ENCODE measurements at regions not wholly inside any gene's neighbourhood (a gene's known extent, or its start where the extent isn't known, plus 50 kb on each side); places are given as distances from the start of the nearest gene placed in this dataset.

- DNase-seq (ENCODE audit: extremely low read depth, low read depth) = no peak
- TF ChIP-seq CTCF (IDR thresholded peaks at IDR 0.05; ENCODE audit: low read depth, low read length, missing control alignments) = no peak
- H3K4me3 ChIP-seq (replicated peaks; ENCODE audit: low read depth, low read length) = no peak overlapping the region
Measured at GRCh38 chr21:35134309-35134708, 85.2 kb upstream of the RUNX1 start.

GRCh38 chr21:35128536-35128935, 79.4 kb upstream of the RUNX1 start:
- no peak for DNase-seq (ENCODE audit: extremely low read depth, low read depth)
- no peak for TF ChIP-seq CTCF (IDR thresholded peaks at IDR 0.05; ENCODE audit: low read depth, low read length, missing control alignments)
- no peak overlapping the region for H3K4me3 ChIP-seq (replicated peaks; ENCODE audit: low read depth, low read length)

GRCh38 chr21:35127851-35128250, 78.7 kb upstream of the RUNX1 start:
- TF ChIP-seq CTCF (IDR thresholded peaks at IDR 0.05; ENCODE audit: low read depth, low read length, missing control alignments) = no peak
- H3K4me3 ChIP-seq (replicated peaks; ENCODE audit: low read depth, low read length) = no peak overlapping the region
- no peak for DNase-seq (ENCODE audit: extremely low read depth, low read depth)

- H3K4me3 ChIP-seq (replicated peaks; ENCODE audit: low read depth, low read length) = no peak overlapping the region
- no peak for DNase-seq (ENCODE audit: extremely low read depth, low read depth)
- TF ChIP-seq CTCF (IDR thresholded peaks at IDR 0.05; ENCODE audit: low read depth, low read length, missing control alignments) = no peak
Measured at GRCh38 chr21:35127026-35127425, 77.9 kb upstream of the RUNX1 start.

- TF ChIP-seq CTCF (IDR thresholded peaks at IDR 0.05; ENCODE audit: low read depth, low read length, missing control alignments) = no peak
- no peak for DNase-seq (ENCODE audit: extremely low read depth, low read depth)
- no peak overlapping the region for H3K4me3 ChIP-seq (replicated peaks; ENCODE audit: low read depth, low read length)
Measured at GRCh38 chr21:35120631-35121180, 71.6 kb upstream of the RUNX1 start.

GRCh38 chr21:35119501-35120047, 70.5 kb upstream of the RUNX1 start:
- no peak for TF ChIP-seq CTCF (IDR thresholded peaks at IDR 0.05; ENCODE audit: low read depth, low read length, missing control alignments)
- H3K4me3 ChIP-seq (replicated peaks; ENCODE audit: low read depth, low read length) = no peak overlapping the region
- no peak for DNase-seq (ENCODE audit: extremely low read depth, low read depth)

- DNase-seq (ENCODE audit: extremely low read depth, low read depth) = no peak
- H3K4me3 ChIP-seq (replicated peaks; ENCODE audit: low read depth, low read length) = no peak overlapping the region
- TF ChIP-seq CTCF (IDR thresholded peaks at IDR 0.05; ENCODE audit: low read depth, low read length, missing control alignments) = no peak
Measured at GRCh38 chr21:35116777-35117176, 67.7 kb upstream of the RUNX1 start.

All from HFF-Myc (cell line).